Caki2 (cell line): ENCODE measurements at regions not wholly inside any gene's neighbourhood (a gene's known extent, or its start where the extent isn't known, plus 50 kb on each side); places are given as distances from the start of the nearest gene placed in this dataset.

Experiments
- DNase-seq: peaks from one replicate; pipeline ENCODE4 v3.0.0-alpha.2; 2015; ENCODE audit warnings: low read depth
- in situ Hi-C: cut with HindIII; loops from 2 replicates; pipeline ENCODE4 v1.10.0; 2016; ENCODE audit warnings: low sequenced_read_pairs, low pct_unique_long_range_greater_than_20kb, mixed read lengths

- no peak for DNase-seq
- in situ Hi-C loops = no loop called here
Measured at GRCh38 chr2:19758658-19759057, 143.1 kb downstream of the TTC32 start.

DNA sequence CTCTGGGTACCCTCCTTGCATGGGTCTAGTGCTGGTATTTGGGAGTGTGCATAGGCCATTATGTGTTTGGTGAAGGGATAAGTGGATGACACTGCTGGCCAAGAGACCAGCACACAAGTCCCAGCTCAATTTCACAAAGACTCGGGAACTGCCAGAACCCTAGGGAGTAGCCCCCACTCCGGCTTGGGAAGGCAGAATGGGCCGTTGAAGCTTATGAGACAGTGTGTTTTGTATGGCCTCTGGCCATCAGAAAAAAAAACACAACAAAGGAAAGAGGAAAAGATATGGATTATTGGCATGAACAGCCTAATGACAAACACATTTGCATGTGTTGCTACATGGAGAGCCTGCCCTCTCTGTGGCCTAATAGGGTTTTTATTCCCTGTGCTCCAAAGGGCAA is 144.2 kb downstream of the TTC32 start:
- no peak for DNase-seq
- in situ Hi-C loops = no loop called here

GRCh38 chr2:19754907-19755306 is 146.9 kb downstream of the TTC32 start:
- DNase-seq = no peak
- in situ Hi-C loops = no loop called here

GRCh38 chr2:19753818-19754217 is 148.0 kb downstream of the TTC32 start:
- in situ Hi-C loops = no loop called here
- DNase-seq = no peak

DNA sequence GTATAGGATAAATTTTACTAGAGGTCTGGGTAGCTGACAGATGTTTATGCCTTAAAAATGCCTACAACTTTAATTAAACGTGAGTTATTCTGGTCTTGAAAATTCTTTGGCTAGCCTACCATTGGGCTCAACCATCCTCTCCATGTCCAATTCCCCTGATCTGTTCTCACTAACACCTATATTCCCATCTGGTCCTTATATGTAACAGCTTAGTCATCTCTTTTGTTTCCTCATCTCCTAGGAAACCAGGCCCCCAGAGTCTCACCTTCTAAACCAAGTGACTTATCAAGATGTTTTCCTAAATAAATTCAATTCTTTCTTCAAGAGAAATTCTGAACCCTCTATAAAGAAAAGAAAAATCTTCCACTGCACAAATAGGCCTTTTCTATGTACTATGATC is 148.5 kb downstream of the TTC32 start:
- in situ Hi-C loops = no loop called here
- no peak for DNase-seq

DNA sequence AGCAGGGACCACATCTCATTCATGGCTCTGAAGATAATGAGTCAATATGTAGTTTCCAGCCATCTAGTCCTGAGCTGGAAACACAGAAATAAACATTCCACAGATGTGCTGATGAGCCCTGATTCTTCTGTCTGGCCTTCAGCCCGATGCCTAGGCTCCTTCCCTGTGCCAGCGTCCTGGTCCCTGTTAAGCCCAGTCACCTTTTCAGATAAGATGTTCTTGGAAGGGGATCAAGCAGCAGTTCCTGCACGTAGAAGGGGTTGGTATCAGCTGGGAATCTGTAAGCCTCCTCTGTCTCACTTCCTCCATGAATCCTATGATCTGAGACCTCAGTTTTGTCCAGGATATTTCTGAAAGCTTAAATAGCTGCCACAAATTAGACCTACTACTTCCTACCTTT is 149.3 kb downstream of the TTC32 start:
- DNase-seq = no peak
- in situ Hi-C loops = no loop called here

DNA sequence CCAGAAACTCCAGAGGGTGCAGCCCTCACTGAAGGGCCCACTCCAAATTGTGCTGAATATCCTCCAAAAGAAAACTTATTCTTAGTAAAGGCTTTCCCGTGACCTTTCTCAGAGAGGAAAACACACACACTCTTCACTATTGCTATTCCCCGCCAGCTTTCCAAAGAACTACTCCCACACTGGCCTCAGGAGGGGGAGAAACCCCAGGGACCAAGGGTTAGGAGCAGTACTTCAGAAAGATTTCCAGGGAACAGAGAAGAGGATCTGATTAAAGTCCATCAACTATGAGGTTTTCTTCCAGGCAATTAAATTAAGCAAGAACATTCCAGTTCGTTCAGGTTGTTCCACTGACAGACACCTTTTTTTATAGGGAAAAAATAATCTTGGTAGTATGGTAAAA is 150.2 kb downstream of the TTC32 start:
- no peak for DNase-seq
- in situ Hi-C loops = no loop called here

GRCh38 chr2:19750136-19750535 is 151.6 kb downstream of the TTC32 start:
- no peak for DNase-seq
- in situ Hi-C loops = no loop called here

DNA sequence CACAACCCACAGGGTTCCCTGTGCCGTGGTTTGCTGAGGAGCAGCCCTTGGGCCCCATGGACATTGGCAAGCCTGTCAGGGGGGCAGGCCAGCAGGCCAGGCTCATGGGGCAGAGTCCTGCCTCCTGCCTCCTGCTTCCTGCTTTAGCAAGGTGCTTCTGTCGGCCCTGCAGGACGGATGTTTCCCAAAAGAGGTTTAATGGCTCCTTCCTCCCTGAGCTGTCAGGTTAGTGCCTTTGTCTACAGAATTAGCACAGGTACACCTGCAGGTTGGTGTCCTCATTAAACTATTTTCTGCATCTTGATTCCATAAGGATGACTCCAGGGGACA is 152.3 kb downstream of the TTC32 start:
- in situ Hi-C loops = no loop called here
- DNase-seq = no peak

GRCh38 chr2:19748711-19749506 is 152.9 kb downstream of the TTC32 start:
- no peak for DNase-seq
- in situ Hi-C loops = no loop called here

- in situ Hi-C loops = no loop called here
- DNase-seq = no peak
Measured at GRCh38 chr2:19748073-19748375, 153.8 kb downstream of the TTC32 start.

- in situ Hi-C loops = no loop called here
- no peak for DNase-seq
Measured at GRCh38 chr2:19747310-19748072, 154.3 kb downstream of the TTC32 start.

DNA sequence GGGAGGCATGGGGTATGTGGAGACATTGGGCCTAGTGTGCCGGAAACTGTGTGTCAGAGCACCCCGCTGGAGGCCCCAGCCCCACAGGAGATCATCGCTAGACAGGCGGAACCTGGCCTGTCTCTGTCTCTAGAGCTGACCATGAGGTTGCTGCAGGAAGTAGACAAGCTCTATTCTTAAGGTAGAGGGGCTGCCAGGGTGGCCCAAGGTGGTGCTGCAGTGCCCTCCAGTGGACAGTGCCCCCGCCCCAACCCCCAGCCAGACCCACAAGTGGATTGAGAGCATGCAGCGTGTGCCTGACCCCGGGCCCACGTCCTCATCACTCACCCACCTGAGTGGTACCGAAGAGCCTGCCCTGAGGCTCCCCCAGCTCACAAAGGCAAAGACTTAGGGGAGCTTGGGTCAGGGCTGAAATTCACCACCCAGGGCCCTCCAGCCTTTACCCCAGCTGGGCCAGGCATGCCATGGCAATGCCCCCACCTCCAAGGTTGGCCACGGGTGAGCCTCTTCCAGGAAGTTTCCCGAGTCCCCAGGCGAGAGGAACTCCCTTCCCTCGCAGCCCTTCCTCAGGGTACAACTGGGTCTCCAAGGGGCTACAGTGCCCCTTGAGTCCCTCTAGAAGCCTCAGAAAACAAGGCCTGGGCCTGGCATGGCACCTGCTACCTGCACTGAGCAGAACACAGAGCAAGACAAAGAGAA is 155.0 kb downstream of the TTC32 start:
- in situ Hi-C loops = no loop called here
- no peak for DNase-seq

DNA sequence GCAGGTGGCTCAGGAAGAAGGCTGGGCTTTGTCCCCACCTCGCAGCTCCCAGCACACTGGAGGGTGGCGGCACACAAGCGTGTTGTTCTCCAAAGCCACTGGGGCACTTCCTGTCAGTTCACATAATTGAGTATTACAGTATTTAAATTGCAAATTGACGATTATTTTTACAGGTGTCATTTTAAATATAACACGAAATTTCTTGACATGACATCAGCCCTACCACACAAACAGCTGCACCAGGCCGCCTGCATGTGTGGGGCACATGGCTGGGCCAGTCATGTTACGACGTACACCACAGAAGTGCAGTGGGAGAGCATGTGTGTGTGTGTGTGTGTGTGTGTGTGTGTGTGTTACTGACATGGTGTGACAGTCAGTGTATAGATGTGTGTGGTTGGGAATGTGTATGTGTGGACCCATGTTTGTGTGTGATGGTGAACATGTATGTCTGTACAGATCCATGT is 155.6 kb downstream of the TTC32 start:
- no peak for DNase-seq
- in situ Hi-C loops = no loop called here

GRCh38 chr2:19745318-19746136 is 156.3 kb downstream of the TTC32 start:
- no peak for DNase-seq
- in situ Hi-C loops = no loop called here

GRCh38 chr2:19744456-19745199 is 157.2 kb downstream of the TTC32 start:
- DNase-seq = no peak
- in situ Hi-C loops = no loop called here

- in situ Hi-C loops = no loop called here
Measured at GRCh38 chr2:19743641-19744040, 158.1 kb downstream of the TTC32 start.

GRCh38 chr2:19742872-19743271 is 158.9 kb downstream of the TTC32 start:
- in situ Hi-C loops = no loop called here
- DNase-seq = no peak

More at GRCh38 chr2:19743641-19744040, 158.1 kb downstream of the TTC32 start:
- no peak for DNase-seq
